T follicular helper cell (primary cell): ENCODE measurements at regions not wholly inside any gene's neighbourhood (a gene's known extent, or its start where the extent isn't known, plus 50 kb on each side); places are given as distances from the start of the nearest gene placed in this dataset.

ENCODE experiments used
- DNase-seq: peaks from one replicate; pipeline ENCODE4 v3.0.0-alpha.2; 2020; ENCODE audit warnings: low read depth

DNA sequence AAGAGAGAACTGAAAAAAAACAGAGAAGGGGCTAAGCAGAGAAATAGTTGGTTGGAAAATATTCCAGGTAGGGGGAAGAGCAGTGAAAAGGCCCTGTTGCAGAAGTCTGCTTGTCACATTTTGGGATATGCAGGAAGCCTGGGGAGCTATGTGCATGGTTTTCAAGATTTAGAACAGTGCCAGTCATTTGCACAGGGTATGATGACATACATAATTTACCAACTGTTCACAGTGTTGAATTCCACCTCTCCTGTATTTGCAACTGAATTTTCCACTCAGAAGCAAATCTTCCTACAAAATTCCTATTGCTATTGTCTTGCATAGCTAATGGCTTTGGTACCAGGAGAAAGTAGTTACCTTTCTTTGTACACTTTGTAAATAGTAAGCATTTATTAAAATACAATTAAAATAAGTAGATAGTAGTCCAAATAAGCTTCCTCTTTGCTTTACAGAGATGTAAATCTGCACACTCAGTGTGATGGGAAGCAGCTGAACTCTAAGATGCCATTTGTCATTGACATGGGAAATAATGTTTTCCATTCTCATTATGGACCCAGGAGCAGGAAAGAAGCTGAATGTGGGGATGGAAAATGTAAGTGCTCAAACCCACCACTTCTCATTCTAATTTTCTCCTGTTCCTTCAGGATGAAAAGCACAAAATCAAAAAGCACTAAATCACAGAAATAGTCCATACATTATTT lies 177.4 kb downstream of the BTG1 start:
- no peak for DNase-seq

DNA sequence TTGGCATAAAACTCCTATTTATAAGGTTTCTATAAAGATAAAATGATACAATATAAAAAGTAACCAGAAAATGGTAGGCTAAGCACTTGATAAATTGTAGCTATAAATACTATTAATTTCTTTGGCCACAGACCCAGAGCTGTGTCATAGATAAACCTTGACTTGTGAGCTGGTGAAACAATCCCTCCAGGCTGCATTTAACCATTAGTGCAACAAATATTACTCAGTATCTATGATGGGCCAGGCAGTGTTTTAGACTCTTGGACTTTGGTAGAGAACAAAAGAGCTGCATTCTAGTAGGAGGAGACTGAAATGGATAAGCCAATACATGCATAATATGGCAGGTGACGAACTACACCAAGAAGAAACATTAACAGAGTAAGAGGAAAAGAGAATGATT lies 178.1 kb downstream of the BTG1 start:
- DNase-seq = no peak

DNA sequence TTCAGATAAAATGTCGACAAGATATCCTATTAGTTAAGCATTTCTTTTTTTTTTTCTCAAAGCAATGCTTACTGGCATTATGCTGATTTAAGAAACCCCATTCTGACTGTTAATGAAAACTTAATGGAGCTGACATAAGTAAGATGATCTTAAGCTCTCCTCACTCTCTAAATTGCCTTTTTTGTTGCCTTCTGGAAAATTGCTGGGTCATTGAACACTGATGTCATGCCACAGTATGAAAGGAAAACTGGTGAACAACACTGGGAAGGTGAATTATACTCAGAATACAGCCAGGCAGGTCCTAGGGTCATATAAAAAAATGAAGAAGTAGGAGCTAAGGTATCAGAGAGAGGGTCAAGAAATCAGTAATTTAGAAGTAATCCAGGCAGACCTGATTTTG lies 179.9 kb downstream of the BTG1 start:
- DNase-seq = no peak

DNA sequence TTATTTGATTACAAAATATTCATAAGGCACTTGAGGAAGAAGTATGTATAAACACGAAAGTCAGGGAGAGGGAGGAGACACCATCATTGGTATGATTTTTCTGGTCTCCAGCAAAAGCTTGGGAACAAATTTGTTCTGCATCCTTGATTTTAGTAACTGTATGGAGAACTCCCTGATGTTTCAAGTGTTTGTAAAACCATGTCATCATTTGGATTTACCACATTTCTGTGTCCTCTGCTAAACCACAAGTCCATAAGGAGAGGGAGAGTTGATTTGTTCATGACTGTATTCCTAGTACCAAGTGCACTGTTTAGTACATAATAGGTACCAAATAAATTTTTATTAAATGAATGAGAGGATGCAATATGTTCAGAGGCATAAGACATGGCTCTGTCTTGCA lies 181.1 kb downstream of the BTG1 start:
- DNase-seq = no peak

DNA sequence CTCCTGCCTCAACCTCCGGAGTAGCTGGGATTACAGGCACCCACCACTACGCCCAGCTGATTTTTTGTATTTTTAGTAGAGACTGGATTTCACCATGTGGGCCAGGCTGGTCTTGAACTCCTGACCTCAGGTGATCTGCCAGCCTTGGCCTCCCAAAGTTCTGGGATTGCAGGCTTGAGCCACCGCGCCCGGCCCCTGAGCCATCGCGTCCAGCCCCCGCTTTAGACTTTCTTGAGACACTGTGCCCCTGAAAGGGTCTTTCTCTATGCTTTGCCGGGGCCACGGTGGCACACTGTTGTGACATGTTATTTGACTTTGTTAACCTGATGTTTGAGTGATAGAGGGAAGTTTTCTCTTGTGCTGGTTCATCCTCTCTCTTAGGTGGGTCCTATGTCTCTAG lies 186.4 kb downstream of the BTG1 start:
- no peak for DNase-seq

DNA sequence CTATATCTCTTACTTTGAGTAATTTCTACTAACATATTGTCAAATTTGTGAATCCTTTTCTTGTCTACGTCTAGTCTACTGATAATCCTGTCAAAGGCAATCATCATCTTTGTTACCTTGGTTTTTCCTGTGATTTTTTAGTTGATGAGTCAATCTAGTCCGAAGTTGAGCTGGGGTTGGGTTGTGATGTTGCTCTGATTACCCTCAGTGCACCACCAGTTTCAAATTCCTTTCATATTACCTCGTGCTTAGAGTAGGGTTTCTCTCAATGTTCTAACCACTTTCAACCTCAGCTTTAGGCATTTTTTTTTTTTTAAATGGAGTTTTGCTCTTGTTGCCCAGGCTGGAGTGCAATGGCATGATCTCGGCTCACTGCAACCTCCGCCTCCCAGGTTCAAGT lies 186.8 kb downstream of the BTG1 start:
- DNase-seq = no peak

DNA sequence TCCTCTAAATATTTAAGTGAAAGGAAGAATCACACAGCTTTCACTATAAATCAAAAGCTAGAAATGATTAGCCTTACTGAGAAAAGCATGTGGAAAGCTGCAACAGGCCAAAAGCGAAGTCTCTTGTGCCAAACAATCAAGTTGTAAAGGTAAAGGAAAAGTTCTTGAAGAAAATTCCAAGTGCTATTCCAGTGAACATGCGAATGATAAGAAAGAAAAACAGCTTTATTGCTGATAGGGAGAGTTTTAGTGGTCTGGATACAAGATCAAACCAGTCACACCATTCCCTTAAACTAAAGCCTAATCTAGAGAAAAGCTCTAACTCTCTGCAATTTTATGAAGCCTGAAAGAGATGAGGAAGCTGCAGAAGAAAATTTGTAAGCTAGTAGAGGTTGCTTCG lies 190.9 kb downstream of the BTG1 start:
- no peak for DNase-seq

DNA sequence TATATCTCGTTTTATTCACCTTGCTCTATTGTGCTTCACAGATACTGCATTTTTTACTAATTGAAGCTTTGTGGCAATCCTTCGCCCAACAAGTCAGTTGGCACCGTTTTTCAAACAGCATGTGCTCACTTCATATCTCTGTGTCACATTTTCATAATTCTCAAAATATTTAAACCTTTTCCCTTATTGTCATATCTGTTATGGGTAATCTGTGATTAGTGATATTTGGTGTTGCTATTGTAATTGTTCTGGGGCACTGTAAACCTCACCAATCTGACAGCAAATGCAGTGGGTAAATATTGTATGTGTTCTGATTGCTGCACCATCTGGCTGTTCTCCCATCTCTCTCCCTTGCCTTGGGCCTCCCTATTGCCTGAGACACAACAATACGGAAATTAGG lies 191.3 kb downstream of the BTG1 start:
- no peak for DNase-seq

DNA sequence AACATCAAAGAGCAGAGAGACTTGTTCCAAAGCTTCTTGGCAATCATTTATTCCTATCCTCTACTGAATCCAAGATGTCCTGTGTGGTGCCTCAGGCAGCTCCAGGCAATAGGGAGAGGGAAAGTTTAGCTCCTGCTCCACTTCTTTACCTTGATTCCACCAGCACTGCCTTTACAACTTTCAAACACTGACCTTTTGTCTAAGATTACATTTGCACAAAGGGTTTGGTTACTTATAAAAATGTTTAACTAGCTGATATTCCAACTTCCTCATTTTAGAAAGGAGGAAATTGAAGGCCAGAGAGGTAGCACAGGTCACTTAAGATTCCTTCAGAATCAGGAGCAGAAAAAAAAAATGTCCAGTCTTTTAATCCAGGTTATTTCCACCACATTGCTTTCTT lies 192.7 kb downstream of the BTG1 start:
- DNase-seq = no peak

DNA sequence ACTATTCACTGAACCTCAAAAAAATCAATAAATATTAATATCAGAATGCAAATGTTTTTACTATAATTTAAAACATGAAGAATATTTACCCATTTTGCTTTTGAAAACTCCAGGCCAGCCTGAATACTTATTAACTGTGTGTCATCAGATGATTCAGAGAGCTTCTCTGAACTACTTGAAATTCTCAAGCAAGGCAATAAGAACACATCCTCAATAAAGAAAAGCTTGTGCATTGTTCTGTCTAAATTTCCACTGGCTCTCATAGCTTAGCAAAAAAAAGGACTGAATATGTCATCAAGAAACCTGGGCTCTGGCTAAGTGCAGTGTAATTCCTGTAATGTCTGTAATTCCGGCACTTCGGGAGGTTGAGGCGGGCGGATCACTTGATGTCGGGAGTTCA lies 194.1 kb downstream of the BTG1 start:
- no peak for DNase-seq

DNA sequence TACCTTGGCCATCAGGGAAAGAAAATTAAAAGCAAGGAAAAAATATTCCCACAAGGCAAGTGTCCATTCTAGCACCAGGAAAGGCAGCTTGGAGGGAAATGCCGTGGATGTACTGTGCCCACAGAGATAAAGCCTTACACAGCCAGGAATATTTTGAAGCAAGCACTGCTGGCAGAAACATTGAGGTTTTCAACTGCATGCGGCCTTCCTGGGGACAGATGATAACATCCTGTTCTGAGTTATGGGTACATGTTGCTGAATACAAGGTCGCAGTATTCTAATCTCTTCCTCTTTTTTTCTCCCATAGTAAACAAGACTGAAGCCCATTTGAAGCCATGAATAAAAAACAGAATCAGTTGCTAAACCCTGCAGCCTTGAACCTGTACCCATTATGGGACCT lies 197.1 kb downstream of the BTG1 start:
- DNase-seq = no peak

DNA sequence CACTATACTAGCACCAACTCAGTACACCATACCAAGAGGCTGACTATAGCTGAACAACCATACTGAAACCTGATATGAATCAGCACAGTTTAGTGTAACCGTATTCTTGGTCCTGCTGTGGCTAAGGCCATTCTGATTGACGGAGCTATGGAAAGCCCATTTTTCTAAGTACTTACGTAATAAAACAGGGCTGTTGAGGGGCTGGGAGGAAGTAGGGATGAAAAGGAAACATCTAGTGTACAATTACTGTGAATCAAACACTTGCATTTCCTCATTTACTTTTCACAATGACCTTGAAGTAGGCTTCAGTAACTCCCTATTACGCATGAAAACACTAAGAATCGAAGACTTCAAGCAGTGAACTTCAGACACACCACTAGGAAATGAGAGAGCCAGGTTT lies 198.2 kb downstream of the BTG1 start:
- no peak for DNase-seq

DNA sequence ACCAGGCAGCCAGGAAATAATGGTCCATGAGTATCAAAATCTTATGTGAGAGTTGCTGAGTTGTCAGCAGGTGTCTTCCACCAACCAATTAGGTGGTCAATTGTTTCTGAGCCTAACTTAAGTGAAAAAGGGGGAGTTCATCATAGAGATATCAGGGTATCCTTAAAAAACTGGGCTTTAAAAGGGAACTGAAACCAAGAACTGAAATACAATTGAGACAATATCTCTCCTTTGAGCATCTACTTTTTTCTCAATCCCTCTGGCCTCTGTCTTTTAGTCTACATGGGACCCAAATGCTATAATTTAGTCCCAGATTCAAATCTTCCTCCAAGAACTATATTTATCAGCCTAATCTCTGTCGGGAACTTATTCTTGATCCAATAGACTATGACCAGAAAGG lies 201.0 kb downstream of the BTG1 start:
- no peak for DNase-seq

DNA sequence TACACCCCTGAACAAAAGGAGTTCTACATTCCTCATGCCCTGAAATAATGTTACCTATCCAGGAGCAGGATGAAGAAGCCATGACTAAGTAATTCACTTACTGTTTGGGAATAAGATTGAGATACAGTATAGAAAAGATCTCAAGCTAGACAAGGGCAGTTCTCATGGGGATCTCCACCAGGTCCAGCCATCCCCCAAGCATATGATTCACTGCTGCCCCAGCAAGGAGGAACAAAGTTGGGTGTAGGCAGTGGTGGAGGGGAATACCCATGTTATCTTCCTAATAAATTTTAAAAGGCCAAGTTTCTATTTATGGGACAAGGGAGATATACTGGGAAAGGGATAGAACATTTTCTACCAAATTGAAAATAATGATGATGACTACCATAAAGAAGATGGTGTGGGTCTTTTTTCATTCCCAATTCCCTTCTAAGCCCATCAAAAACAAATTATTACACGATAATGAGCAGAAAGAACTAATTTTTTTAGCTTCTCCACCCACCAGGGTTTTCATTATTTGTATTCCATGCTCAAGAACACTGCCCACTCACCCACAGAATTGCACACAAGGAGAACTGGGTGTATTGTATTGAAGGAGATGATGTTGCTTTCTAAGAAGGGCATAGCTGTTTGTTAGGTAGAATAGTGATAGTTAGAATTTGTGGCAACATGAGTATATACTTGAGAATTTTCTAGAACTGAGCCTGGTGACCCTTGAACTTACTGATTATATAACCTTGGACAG lies 204.6 kb downstream of the BTG1 start:
- DNase-seq = no peak

DNA sequence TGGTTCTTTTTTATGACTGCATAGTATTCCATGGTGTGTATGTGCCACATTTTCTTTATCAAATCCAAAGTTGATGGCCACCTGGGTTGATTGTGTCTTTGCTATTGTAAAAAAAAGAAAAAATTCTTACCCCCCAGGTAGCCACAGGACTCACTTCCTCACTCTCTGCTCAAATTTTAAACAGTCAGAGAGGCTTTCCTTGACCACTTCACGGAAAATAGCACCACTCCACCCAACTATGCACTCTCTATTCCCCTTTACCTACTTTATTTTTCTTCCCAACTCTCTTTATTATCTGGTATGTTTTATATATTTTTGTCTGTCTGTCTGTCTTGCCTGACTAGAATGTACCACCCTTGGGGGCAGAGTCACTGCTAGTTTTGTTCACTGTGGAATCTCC lies 205.3 kb downstream of the BTG1 start:
- no peak for DNase-seq

DNA sequence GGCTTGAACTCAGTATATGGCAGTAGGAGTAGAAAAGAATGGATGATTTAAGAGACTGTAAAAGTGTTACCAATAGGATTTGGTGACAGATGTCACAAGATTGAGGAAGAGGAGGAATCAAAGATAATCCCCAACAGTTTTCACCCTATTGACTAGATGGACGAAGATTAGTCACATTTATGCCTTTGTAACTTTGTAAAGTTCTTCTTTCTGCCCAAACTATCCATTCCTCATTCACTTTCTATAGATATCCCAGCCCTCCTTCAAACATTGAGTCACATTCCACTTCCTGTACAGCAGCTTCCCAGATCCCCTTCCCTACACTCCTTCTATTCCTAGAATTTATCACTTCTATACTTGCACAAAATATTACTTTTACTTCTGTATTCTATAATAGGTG lies 207.9 kb downstream of the BTG1 start:
- DNase-seq = no peak

DNA sequence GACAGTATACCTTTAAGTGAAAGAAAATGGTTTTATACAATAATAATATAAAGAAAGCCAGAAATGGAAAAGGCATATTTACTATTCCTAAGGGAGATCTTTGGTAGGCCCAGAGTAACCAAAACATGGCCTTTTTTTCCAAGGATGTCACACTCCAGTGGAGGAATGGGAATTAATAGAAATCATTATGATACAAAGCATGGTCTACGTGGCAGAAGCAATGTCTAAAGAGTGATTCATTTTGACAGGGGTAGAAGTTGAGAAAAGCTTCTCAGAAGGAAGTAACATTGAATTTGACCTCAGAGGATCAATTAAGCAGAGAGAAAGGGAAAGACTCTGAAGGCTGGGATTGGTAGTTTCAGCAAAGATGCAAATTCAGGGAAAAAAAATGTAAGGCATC lies 208.6 kb downstream of the BTG1 start:
- no peak for DNase-seq

DNA sequence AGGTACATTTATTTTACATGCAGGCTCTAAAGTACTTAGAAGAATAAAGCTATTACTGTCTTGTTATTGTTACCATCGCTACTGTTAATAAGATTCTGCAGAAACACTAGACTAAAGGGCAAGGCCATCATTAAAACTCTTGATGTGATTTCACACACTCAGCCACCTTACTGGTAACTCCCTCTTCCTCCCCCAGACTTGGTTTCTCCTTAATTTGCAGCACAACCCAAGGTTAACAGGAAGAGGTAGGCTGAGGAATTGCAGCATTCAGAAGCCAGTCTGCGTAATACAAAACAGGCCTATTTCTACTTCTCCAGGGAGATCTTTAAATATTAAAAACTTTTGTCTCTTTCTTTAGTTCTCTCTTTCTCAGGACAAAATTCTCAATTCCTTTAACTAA lies 210.3 kb downstream of the BTG1 start:
- no peak for DNase-seq

DNA sequence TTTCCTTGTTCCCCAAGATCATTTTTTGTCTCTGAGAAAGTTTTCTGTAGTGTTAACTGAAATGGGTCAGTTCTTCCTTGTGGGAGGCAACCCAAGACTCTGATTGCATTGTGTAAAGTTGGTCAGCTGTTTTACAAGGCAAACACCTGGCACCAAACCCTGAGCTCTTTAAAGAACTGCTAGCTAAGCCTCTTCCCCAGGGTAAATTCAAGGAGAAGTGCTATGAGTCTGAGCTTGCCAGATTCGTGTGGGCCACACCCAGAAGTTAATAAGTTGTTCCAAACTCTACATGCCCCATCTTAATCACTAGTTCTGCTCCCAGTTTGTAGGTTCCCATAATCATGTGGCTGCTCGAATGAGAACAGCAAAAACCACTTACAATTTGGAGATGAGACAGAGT lies 214.5 kb downstream of the BTG1 start:
- no peak for DNase-seq

DNA sequence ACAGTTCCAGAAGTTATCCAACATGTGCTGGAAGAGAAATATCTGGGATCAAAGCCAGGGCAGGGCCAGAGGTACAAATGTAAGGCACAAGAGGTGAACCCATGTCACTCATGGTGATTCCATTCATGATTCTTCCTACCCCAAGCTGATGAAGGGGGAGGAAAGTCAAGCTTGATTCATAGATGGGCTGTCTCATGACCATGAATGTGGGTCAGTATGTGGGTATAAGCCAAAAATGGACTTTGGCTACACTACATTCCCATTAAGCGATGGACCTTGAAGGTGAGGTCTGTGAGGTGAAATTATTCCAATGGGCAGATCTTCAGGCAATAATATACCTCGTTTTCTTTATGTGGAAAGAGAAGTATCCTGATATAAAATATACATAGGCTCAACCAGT lies 217.1 kb downstream of the BTG1 start:
- no peak for DNase-seq

DNA sequence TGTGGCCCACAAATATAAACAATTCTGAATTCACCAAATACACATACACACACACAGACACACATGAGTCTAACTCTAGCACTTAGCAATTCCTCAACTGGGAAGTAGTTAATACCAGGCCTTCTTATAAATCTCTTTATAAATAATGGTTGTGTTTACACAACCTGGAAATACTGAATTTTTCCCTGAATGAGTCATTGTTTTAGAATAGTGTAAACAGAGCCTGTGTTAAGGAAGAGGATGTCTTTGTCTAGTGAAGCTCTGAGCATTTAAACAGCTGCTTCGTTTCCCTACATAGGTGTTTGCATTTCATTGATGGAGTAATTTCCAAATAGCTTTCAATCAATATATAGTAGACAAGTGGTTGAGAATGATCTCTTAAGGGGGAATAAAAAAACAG lies 218.8 kb downstream of the BTG1 start:
- DNase-seq = no peak

DNA sequence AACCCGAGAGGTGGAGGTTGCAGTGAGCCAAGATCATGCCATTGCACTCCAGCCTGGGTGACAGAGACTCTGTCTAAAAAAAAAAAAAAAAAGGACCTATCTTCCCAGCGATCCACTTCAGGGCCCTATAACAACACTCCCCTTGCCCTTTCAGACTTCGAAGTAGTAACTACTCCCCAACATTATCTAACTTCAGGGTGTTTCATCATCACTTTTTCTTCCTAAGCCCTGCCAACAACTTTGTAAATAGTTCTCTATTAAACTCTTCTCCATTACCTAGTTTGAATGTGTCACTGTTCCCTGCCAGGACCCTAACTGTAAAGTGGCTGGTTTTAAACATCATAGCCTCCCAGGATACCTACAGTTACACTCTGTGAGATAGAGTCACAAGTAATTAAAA lies 220.8 kb downstream of the BTG1 start:
- DNase-seq = no peak

DNA sequence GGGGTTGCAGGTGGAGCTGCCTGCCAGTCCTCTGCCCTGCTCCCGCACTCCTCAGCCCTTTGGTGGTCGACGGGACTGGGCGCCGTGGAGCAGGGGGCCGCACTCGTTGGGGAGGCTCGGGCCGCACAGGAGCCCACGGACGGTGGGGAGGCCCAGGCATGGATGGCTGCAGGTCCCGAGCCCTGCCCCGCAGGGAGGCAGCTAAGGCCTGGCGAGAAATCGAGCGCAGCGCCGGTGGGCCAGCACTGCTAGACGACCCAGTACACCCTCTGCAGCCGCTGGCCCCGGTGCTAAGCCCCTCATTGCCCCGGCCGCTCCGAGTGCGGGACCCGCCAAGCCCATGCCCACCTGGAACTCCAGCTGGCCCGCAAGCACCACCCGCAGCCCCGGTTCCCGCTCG lies 221.8 kb downstream of the BTG1 start:
- DNase-seq = no peak

DNA sequence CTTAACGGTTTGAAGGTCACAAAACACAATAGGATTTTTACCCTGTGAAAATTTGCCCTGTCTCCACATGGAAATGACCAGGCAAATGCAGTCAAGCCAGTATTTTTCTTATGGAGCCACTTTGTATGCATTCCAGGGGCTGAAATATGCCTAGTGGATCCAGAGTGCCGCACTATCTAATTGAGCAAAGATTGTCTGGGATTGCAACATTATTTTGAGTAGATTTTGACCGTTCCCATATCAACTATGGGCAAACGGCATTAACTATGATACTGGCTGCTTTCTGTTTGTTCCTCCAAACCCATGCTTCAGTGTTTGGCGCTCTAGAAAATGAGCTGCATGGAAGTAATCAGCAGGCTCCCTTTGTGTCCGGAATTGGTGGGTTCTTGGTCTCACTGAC lies 223.0 kb downstream of the BTG1 start:
- no peak for DNase-seq
